ENCODE measurements at regions not wholly inside any gene's neighbourhood (a gene's known extent, or its start where the extent isn't known, plus 50 kb on each side); places are given as distances from the start of the nearest gene placed in this dataset.

DNA sequence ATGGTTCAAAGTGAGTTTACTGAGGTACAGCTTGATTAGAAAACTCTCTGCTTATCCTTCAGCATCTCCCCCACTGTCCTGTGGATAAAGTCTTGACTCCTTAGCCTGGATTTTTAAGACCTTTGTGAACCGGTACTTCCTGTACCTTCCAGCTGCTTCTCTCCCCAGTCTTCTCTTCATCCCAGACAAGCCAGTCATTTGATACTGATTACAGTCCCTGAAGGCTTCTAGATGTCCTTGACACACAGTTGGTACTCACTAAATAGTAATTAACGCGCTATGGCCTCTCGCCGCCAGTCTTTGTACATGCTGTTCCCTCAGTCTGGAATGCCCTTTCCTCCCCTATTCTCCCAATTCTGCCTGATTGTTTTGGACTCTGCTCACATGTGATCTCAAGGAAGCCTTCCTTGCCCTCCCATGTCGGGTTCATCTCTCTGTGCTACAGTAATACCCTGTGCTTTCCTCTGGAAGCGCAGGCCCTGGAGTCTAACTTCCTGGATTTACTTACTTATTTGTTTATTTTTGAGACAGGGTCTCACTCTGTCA lies 50.6 kb upstream of the PTGR2 start:
- no peak for DNase-seq

DNA sequence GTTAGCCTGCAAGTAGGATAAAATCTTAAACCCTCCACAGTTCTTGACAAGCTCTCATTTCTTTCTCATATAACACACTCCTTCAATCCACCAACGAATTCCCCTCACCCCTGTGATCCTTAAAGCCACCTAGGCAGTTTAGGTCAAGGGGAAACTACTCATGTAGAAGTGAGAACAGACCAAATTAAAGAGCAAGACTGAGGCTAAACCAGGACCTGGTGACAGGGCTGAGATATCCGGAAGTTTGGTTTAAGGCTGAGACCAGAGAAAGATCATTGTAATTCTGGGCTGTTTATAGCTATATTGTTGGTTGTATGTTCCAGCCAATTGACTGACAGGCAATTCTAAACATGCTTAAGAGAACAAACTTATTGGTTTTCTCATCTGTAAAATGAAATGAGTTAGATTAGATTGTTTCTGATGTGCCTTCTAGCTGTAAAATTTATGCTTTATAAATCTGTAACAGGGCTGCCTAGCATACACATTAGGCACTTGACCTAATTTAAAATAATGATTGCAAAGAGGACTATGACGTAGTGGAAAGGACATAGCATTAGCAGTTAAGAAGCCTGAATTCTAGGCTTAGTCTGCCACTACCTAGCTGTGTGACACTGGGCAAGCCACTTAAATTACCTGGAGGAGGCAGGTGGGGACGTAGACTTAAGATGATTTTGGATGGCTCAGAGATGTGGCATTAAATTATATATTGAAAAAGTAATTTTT lies 53.9 kb upstream of the PTGR2 start:
- no peak for DNase-seq

DNA sequence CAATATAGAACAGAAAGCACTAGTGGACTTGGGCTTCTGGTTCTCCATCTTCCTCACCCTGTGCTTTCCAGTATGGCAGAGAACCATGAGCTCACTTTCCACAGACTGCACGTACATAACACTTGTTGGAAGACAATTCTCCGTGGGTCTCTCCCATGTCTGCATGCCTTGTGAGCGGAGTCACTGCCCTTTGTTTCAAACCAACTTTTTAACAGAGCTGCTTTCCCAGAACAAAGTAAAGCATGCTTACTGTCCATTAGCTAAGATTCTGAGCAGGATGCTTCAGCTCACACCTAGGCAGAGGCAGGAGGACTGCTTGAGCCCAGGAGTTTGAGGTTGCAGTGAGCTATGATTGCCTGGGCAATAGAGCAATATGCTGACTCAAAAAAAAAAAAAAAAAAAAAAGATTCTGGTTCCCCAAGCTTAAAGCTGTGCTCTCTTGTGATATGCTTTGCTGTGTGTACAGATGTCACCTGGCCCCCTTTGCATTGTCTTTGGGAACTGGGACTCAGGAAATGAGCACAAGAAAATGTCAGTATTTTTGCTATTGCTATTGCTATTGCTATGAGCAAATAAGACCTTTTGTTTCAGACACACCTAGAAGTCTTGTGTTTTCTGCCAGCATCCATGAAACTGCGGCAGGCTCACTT lies 54.6 kb upstream of the PTGR2 start:
- DNase-seq, result no peak

DNA sequence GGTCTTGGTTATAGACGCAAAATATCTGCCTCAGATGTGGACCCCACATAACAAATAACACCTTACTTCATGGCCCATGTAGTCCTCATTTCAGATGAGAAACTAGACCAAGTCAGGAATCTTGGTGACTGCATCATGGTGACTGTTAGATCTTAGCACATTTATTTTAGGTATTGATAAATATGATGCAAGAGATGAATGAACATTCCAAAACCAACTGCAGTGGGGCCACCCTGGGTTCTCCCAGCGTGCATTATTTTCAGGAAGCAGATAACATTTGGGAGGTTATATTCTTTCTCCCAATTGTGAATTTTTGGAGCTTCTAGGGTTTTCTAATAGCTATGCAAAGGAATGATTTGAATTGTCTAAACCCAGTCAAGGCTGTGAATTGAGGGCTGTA lies 55.2 kb upstream of the PTGR2 start:
- no peak for DNase-seq

DNA sequence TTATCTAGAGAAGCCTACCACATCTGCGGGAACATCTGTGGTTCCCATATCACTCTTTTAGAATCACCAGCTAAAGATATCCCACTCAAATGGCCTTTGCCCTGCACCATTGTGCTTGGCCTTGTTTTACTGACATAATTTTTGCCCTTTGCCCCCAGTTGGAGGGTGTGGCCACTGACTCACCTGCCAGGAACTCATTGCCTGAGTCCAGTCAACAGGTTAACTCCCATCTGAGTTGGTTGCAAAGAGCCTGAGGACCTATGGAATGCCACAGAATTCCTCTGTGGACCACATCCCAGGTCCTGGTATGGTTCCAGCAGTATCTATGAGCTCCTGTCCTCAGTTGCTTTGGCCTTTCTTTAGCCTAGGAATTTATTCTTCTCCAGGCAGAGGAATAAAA lies 55.7 kb upstream of the PTGR2 start:
- DNase-seq, result no peak

DNA sequence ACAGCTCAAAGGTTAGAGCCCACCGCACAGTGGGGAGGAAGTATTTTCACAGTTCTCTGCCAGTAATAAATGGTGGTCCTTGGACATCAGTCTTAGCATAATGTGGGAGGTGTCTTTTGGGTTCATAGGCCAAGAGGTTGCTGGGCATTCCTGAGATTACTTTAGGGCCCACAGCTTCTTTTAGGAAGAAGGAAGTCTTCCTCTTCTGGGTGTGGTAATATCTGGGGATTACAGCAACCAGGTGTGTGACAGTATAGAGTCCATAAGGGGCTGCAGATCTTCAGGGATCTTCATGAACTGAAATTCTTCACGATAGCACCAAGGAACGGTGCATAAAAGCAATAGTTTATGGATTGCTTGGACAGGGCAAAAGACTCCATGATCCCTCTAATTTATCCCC lies 56.2 kb upstream of the PTGR2 start:
- no peak for DNase-seq

DNA sequence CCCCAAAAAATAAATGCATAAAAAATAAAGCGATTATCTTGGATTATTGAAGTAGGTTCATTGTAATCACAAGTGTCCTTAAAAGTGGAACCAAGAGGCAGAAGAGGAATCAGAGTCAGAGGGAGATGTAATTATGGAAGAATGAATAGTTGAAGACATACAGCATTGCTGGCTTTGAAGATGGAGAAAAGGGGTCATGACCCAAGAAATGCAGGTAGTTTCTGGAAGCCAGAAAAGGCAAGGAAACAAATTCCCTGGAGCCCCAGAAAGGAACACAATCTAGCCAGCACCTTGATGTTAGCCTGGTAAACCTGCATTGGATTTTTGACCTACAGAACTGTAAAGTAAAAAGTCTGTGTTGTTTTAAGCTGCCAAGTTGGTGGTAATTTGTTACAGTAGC lies 57.5 kb upstream of the PTGR2 start:
- DNase-seq, result no peak

DNA sequence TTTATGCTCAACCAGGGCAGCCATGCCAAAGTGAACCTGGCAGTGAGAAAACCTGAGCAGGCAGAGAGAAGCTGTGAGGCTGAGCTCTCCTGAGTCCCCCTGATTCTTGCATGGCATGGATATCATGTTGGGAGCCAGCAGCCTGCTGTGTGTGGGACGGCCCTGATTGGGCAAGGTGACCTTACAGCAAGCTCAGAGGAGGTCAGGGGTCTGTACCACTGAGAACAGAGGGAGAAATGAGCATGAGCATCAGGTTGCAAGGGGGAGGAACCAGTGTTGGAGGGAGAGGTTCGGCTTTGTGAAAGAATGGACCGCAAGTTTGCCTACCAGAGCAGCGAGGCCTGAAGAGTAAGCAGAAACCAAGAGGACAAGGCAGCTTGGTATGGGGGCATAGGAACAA lies 59.1 kb upstream of the PTGR2 start:
- no peak for DNase-seq

DNA sequence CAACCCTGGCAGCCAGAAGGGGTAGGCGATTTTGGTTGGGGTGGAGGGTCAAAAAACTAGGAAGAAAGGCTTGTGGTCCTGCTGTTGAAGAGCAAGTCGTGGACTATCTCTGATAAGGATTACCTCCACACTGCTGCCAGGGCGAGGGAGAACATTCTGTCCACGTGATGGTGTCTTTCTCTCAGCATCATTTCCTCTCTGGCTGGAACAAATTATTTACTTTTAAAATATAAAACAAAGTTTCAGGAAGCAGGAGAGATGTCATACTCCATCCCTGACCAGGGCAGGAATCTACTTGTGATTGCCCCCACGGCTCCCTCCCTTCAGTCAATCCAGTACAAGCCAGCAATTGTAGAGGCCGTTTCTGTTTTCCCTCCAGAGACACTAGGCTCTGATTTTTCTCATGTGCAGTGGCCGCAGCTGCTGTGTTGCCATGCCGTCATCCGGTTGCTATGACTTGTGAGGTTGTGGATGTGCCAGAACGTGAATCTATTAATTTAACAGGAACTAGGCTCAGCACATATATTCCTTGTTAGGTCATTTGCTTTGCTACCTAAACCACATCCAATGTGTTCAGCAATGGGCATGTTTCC lies 61.5 kb upstream of the PTGR2 start:
- DNase-seq, result no peak

DNA sequence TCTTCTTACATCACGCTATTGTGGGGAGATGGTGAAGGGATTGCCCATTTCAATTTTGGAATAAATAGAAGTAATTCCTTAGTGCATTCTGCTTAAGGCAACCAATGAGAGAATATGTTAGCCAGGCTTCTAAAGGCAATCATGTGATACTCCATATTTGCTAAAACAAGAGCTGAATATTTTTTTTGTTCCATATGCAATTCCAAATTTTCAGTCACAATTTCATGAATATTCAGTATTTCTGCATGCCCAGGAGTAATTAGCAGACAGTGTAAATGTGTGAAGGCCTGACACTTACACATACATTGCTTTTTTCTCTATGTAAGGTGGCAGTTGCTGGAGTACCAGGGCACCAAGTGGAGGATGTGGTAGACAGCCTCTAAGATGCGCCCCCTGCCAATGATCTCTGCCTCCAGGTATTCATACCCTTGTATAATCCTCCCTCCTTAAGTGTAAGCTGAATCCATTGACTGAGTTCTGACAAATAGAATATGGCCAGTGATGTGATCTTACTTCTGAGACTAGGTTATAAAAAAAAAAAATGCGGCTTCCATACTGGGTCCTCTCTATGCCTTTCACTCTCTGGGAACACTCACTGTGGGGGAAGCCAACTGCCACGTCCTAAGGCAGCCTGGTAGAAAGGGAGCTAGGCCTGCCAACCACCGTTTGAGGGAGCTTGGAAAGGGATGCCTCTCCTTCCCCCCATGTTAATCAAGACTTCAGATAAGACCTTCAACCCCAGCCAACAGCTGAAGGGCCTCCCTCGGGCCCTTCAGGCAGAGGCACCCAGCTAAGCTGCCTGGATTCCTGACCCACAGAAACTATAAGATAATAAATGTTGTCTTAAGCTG lies 62.7 kb upstream of the PTGR2 start:
- DNase-seq, result no peak

DNA sequence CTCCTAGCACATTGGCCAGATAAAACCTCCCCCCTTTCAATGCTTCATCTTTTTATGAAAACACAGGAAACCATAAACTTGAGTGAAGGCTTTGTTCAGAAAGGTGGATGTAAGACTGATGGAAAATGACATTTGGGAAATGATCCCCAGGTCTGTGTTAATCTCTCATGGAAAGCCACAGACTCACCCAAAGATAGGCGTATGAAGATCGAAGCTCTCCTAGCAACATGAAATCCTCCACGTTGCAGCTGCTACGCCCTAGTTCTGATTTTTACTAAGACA lies 63.4 kb upstream of the PTGR2 start:
- DNase-seq, result no peak

DNA sequence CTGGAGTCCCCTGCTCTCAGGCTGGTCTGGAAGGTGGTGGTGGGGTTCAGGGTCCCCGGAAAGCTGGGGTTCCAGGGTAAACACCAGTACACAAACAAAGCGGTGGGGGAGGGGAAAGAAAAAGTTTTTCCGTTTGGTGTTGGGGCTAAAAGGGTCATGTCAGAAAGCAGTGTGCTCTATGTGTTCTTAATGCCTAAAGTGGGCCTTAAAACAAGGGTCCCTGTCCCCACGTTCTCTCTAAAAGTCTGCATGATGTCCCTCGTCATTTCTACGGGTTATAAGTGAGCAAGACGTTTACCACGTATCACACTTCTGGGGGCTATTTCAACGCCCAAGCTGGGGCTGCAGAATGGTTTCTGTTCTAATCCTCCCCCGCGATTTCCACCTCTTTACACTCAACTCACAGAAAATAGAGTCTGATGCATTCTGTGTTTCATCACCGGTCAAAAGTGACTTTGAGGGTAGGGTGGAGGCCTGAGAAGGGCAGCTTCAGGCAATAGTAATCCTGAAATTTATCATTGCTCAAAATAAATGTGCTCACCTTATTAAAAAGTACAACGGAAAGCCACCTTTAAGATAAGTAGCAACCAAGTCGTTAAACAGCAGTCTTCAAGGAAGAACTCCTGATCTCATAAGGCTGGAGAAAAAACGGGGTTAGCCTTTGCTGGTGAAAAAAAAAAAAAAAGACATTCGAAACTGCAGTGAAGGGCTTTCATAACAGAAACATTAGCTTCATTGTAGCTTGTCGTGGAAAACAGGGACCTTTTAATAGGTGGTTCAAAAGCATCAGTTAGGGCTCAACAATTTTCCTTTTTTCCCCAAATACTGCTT lies 63.9 kb upstream of the PTGR2 start:
- DNase-seq, result no peak

DNA sequence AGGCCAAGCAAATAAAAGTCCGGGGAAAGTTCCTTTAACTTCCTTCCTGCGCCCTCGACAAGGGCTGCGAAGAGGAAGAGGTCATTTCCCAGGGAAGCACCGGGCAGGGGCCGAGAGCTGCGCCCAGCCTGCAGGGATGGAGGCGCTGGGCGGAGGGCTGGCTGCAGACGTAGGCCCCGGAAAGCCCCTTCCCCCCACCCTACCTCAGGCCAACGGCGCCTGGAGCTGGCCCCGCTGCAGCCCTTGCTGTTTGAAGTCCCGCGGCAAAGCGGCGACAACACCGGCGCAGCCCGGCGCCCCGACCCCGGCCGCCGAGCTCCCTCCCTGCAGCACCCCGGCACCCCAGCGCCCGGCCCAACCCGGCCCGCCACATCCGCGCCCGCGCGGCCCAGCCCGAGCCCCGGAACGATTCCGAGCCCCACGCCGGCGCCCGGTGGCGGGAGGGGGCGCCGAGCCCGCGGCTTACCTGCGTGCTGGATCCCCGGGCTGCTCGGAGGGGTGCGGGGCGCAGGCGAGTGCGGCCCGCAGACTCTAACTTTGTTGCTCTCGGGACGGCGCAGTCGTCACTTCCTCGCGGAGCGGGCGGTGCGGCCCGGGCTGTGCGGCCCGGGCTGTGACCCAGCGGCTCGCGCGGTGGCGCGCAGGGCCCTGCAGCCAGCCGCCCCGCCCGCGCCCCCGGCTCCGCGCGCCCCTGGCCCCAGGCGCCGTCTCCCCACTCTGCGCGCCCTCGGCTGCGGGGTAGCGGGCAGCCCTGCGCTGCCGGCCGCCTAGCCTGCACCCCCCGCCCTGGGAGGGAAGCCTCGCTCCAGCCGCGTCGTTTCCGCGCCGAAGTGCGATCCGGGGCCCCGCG lies 64.8 kb upstream of the PTGR2 start:
- DNase-seq, result peak; percentile 68

DNA sequence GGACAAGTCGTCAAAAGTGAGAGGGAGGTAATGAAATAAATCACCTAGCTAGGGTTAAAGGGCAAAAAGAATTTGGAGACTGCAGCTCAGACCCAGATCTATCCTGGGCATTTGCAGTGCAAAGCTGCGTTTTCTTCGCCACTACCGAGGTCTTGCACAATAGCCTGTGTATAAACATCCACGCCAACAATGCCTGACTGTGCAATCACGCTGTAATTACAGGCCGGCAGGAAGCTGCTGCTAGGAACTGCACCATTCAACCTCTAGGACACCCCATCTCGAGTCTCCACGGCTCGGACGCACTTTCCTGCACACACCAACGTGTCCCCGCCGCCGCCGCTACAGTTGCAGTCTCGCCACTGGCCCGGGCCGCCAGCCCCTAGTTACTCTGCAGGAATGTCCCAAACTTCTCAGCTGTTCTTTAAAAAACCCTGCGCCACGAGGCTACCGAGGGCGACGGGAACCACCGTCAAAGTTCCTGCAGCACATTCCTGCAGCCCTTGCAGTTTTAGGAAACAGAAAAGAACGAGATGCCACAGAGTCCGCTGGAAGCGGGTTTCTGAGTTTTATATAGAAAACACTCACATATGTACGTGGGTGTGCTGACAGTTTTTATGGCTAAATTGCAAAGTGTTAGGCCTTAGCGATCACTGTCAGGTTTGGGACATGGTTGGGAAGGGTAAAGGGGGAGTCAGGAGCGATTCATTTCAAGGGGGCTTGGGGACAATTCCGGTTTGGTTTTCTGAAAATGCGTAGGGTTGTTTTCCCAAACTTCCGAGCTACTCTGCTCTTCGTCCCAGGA lies 65.6 kb upstream of the PTGR2 start:
- DNase-seq, result peak; percentile 69

DNA sequence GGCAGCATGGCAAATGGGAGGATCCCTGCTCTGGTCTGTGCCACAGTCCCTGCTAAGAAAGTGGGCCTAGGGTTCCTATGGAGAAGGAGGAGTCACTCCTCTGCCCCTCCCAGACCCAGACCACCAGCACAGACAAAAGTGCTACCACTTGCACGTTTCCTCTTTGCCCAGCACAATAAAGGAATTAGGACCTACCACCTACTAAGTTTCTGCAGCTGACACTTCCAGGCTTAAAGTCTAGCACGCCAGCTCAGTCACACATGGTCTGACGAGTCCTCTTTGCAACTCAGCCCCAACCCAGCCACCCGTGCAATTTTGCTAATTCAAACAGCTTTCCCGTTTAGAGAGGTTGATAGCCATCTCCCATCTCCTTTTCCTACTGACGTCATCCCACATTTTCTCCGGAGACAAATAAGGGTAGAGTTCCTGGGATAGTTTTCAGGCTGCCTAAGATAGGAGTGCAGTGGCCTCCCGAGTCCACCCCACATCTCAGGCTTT lies 66.2 kb upstream of the PTGR2 start:
- no peak for DNase-seq

DNA sequence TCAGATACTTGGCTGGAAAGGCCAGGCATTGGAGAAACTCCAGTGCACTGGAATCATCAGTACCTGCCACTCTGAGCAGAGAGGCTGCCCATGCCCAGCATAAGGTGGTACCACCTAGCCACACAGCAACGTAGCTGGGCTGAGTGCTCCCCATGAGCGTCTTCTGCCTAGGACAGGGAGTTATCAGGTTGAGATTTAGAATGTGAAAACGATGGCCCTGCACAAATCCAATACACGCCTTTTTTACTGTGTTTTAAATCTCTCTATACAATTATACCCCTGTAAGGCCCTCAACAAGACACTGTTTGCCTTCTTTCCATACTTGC lies 66.7 kb upstream of the PTGR2 start:
- no peak for DNase-seq

DNA sequence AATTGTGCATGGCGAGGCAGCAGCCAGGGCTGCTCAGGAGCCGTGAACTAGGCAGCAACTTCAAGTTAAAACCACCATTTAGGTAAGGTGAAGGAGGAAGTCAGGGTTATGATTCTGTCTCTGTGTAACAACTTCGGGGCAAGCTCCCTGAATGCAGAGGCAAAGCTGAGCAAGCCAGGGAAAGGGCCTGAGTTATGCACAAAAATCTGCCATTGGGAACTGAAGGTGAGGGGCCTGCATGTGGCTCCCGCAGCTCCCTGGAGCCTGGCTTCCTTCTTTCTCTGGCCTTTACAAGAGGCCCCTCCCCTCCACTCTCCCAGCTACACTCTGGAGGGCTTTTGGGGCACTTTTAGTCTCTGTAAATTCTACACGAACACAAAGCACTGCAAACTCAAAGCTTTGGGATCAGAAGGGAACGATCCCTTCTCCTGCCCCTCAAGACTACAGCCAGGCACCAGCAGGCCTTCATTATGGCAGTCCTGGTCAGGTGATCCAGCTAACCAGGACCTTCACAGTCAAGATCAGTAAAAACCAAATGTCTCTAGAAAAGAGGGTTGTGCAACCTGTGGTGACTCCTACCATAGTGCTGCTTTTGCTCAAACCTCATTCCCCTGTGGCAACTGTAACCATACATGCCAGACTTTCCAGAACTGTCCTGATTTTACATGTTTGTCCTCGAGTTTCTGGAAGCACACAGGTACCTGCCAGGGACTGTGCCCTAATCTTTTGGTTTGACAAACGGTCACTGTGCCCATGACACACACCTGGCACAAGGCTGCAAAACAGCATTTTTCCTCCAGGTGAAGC lies 67.2 kb upstream of the PTGR2 start:
- DNase-seq, result no peak

DNA sequence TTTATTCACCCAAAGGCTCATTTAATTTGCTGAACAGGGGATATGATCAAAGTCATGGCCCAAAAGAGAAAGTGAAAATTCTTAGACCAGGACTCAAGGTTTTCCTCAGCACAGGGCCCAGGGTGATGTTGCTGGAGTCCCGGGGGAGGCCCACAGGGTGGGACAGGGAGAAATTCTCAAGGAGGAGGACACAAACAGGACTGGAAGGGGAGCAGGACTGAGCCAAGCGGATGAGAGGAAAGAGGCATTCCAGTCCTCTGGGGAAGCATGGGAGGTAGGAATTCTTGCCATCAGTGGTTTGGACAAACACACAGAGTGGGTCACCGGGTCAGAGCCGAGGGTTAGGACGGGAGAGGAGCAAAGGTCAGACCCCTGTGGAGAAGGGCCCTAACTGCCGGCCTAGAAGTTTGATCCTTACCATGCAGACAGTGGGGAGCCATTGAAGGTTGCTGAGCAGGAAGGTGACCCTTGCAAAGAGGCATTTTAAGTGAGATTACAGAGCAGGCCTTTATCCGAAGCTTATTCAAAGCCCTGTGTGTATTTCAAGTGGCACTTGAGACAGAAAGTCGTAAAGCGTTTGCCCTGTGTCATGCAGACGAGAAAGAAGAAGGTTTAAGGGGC lies 68.4 kb upstream of the PTGR2 start:
- DNase-seq, result no peak

DNA sequence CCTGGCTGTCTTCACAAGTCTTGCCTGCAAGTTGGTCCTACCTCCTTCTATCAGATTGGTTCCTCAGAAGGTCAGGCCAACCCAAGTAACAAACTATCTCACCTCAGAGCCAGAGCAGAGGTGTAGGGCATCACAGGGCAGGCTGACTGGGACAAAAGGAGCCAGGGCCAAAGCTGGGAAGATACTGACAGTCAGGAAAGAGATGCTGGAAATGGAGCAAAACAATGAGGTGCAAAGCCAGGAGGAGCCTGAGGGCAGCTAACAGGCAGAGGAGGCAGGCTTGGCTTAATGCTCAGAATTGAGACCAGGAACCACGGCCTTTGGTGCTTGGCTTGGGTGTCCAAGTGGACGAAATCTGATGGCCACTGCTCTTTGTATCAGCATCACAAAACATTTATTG lies 68.4 kb upstream of the PNMA1 start:
- DNase-seq, result no peak
